ENCODE measurements at regions not wholly inside any gene's neighbourhood (a gene's known extent, or its start where the extent isn't known, plus 50 kb on each side); places are given as distances from the start of the nearest gene placed in this dataset.
"Not testable (repeated sequence)": the region's sequence is repeated elsewhere in the genome, so short reads cannot be mapped to it uniquely, and the experiment has no call there.

GRCh38 chr11:69905611-69906452 lies 86.6 kb upstream of the FGF3 start:
- no peak for DNase-seq

DNA sequence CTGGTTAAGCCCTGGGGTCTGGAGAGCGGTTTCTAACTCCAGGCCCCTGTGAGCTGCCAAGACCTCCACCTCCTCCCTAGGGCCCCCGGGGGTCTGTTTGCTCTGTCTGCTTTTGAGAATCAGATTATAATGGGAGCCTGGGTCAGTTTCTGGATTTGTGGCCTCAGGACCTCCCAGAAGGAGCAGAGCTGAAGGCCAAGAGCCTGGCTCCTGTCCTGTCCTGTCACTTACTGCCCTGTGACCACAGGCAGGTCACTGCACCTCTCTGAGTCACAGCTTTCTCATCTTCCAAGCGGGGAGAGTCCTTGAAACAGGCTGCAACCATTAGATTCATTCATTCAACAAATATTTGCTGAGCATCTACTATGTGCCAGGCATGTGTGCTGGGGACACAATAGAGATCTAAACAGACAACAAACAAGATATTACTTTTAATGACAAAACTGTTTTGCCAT lies 87.3 kb upstream of the FGF3 start:
- DNase-seq = no peak

- DNase-seq = no peak
These were observed 88.4 kb upstream of the FGF3 start for GRCh38 chr11:69907611-69908010.

DNA sequence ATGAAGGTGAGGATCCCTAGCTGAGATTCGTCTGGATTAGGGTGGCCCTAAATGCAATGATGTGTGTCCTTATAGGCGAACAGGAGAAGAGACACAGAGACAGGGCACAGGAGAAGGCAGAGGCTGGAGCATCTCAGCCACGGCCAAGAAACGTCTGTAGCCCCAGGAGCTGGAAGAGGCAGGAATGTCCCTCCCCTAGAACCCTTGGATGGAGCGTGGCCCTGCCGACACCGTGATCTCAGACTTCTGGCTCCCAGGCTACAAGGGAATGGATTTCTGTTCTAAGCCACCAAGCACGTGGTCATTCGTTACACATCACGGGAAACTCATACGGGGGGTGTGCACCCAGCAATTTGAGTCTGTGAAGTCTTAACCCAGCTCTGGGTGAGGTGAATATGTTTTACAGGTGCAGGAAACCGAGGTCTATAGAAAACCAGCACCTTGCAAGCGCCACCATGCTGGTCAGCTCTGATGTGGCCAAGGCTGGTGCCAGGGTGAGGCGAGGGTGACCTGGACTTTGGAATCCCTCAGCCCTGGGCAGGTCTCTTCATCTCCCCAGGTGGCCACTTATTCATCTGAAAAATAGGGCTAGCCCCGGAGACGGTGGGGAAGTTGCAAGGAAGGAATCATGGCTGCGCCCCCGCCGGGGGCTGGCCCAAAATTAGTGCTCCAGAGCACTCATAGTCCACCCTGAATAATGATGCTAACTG lies 89.5 kb upstream of the FGF3 start:
- no peak for DNase-seq

DNA sequence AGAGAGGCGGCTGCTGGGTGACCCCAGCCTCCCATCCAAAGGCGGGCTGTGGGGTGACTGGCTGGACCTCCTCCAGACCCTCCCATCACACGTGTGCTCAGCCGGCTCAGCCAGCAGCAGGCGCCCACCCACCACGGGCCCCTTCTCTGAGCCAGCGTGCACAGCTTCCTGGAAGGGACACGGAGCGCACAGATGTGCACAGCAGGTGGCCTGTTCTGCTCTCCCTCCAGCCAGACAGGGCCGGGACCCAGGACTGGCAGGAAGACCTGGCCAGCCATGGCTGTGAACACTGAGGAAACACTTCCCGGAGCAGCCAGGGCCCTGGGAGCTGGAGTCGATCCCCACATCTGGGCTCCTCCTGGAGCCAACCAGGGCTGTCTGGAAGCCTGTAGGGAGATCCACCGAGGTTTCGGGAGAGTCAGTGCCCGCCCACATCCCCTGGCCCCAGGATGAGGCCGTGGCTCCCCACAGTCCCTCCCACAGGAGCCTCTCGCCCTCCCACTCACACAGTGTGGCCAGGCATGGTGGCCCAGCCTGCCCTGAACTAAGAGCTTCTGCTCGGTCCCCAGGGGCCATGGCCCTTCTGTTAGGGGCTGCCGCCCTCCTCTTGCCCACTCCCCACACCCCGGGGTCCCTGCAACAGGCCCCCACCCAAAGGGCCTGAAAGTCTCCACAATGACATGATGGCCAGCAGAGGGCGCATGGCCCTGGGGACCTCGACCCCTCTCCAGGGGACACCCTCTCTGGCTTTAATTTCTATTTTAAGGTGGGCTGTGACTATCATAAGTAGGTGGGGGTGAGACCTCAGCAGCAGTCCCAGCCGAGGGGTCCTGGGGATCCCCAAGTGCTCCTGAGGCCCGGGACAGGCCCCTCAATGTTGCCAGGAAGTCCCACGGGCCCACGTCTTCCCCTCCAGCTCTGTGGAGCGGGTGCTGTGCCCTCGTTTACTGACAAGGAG lies 90.6 kb upstream of the FGF3 start:
- DNase-seq = no peak

DNA sequence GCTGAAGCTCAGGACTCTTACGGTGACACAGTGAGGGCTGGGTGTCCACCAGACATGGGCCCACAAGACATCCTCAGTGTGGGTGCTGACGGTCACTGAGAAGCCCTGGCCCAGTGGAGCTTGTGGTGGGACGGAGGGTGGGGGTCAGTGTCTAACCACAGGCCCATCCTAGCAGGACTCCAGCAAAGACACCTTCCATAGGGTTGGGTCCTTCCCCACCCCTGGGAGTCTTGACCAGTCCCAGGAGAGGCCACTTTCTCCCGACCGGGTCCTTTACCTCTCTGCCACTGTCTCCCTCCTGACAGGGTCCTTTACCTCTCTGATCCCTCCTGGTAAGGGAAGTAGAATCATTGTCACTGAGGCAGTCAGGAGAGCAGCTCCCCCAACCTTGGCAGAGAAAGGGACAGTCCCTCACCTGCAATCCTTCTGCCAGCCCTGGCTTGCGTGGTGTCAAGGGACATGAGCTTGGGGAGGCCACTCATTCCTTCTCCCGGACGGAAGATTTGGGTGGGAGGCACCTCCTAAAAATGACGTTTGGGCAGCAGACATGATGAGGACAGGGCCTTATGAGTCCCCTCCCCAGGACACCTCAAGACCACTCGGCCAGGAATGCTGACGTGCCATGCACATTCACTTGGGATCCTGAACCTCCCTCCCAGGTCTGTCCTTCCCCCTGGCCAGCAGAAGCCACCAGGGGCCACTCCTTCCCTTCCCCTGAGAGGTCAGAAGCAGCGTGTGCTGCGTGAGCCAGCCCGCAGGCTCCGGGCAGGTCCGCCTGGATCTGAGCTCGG lies 91.5 kb upstream of the FGF3 start:
- no peak for DNase-seq

- no peak for DNase-seq
These were observed 92.3 kb upstream of the FGF3 start for GRCh38 chr11:69911310-69912160.

GRCh38 chr11:69912161-69912910 lies 93.1 kb upstream of the FGF3 start:
- DNase-seq = no peak

- DNase-seq = no peak
These were observed 93.8 kb upstream of the FGF3 start for GRCh38 chr11:69912911-69913451.

- DNase-seq = no peak
These were observed 94.5 kb upstream of the FGF3 start for GRCh38 chr11:69913591-69914285.

- DNase-seq = no peak
These were observed 95.3 kb upstream of the FGF3 start for GRCh38 chr11:69914286-69915150.

- DNase-seq = no peak
These were observed 95.9 kb upstream of the FGF3 start for GRCh38 chr11:69915151-69915500.

DNA sequence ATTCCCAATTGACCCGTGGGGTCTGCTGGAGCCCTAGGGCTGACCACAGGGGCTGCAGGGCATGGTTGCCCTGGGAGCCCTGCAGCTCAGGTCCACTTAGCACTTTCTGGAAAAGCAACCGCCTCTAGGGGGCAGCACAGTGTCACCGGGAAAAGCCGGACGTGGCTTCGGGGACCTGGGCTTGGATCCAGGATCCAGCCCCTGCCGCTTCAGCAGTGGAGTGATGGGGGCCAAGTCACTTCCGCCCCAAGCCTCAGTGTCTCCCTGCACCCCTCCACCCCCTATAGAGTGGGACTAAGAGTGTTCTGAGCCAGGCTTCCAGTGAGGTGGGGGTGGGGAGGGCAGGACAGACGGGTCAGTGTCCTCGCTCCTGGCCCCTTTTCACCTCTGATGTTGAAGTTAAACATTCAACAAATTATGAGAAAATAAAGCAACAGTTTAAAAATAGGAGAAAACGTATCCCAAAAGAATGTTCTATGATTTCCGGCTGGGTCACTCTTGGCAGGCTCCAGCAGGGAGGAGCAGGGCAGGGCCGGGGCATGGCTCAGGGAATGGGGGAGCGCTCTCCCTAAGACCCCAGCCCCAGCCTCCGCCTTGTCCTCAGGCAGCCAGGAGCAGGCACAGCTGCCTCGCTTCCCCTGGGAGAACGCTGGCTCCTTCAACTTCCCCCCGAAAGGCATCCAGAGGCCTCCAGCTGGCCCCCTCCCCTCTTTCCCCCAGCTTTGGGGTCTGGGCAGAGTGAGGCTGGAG lies 96.5 kb upstream of the FGF3 start:
- DNase-seq = peak; percentile 84

GRCh38 chr11:69916251-69916649 lies 97.0 kb upstream of the FGF3 start:
- not testable (repeated sequence) for DNase-seq

- DNase-seq = no peak
These were observed 97.7 kb upstream of the FGF3 start for GRCh38 chr11:69916806-69917387.

DNA sequence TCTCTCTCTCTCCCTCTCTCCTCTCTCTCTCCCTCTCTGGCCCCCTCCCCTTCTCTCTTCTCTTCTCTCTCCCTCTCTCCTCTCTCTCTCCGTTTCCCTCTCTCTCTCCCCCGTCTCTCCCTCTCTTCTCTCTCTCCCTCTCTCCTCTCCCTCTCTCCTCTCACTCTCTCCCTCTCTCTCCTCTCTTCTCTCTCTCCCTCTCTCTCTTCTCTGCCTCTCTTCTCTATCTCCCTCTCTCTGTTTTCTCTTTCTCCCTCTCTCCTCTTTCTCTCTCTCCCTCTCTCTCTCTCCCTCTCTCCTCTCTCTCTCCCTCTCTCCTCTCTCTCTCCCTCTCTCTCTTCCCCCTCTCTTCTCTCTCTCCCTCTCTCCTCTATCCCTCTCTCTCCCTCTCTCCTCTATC lies 98.3 kb upstream of the FGF3 start:
- DNase-seq = no peak

GRCh38 chr11:69918231-69918937 lies 99.2 kb upstream of the FGF3 start:
- no peak for DNase-seq
